ENCODE measurements at regions not wholly inside any gene's neighbourhood (a gene's known extent, or its start where the extent isn't known, plus 50 kb on each side); places are given as distances from the start of the nearest gene placed in this dataset.
A peak's percentile ranks its signal among the peaks of the same experiment; 100 is the strongest.

- no peaks in the 10 kb centered on the region for H3K36me3 ChIP-seq
- no peak for TF ChIP-seq CTCF (IDR thresholded peaks at IDR 0.05)
- peaks cover 4% of the 10 kb centered on the region for H3K27me3 ChIP-seq (ENCODE audit: low read depth)
- ATAC-seq: peak in 1 of 2 donors; percentile 6
- H3K9me3 ChIP-seq: no peaks in the 10 kb centered on the region
- DNase-seq: no peak
- H3K27ac ChIP-seq: no peak overlapping the region
- H3K4me3 ChIP-seq: no peak overlapping the region
- no peaks in the 10 kb centered on the region for H3K4me1 ChIP-seq
- intact Hi-C loops (cut with DNase I): no loop called here
Measured at GRCh38 chr13:26950546-26950945, 190.0 kb upstream of the GPR12 start.

GRCh38 chr13:26949701-26950502, 189.3 kb upstream of the GPR12 start:
- DNase-seq (no peak), ATAC-seq (no peak)
- Histone ChIP-seq H3K27ac (no peak overlapping the region), H3K4me3 (no peak overlapping the region), H3K27me3 (ENCODE audit: low read depth) (peaks cover 4% of the 10 kb centered on the region), H3K4me1 (no peaks in the 10 kb centered on the region), H3K9me3 (no peaks in the 10 kb centered on the region), H3K36me3 (no peaks in the 10 kb centered on the region)
- no peak for TF ChIP-seq CTCF (IDR thresholded peaks at IDR 0.05)
- intact Hi-C loops (cut with DNase I): no loop called here

- intact Hi-C loops (cut with DNase I): no loop called here
- no peak for TF ChIP-seq CTCF (IDR thresholded peaks at IDR 0.05)
- DNase-seq: no peak
- no peak overlapping the region for H3K4me3 ChIP-seq
- no peaks in the 10 kb centered on the region for H3K36me3 ChIP-seq
- no peaks in the 10 kb centered on the region for H3K4me1 ChIP-seq
- no peak overlapping the region for H3K27ac ChIP-seq
- H3K9me3 ChIP-seq: no peaks in the 10 kb centered on the region
- no peaks in the 10 kb centered on the region for H3K27me3 ChIP-seq (ENCODE audit: low read depth)
- ATAC-seq: no peak
Measured at GRCh38 chr13:26948353-26948752, 187.8 kb upstream of the GPR12 start.

GRCh38 chr13:26946684-26947343, 186.2 kb upstream of the GPR12 start:
- no peak for DNase-seq
- TF ChIP-seq CTCF (IDR thresholded peaks at IDR 0.05): peak; percentile 66
- no peaks in the 10 kb centered on the region for H3K4me1 ChIP-seq
- no peaks in the 10 kb centered on the region for H3K27me3 ChIP-seq (ENCODE audit: low read depth)
- no peak overlapping the region for H3K27ac ChIP-seq
- peak; percentile 76 to 86 for ATAC-seq
- no peak overlapping the region for H3K4me3 ChIP-seq
- H3K36me3 ChIP-seq: no peaks in the 10 kb centered on the region
- intact Hi-C loops (cut with DNase I): no loop called here
- no peaks in the 10 kb centered on the region for H3K9me3 ChIP-seq

GRCh38 chr13:26943748-26944147, 183.2 kb upstream of the GPR12 start:
- Histone ChIP-seq H3K36me3 (no peaks in the 10 kb centered on the region), H3K4me3 (no peak overlapping the region), H3K27ac (no peak overlapping the region), H3K9me3 (no peaks in the 10 kb centered on the region), H3K27me3 (ENCODE audit: low read depth) (no peaks in the 10 kb centered on the region), H3K4me1 (no peaks in the 10 kb centered on the region)
- intact Hi-C loops (cut with DNase I): no loop called here
- ATAC-seq: no peak
- no peak for TF ChIP-seq CTCF (IDR thresholded peaks at IDR 0.05)
- no peak for DNase-seq

Data from lower lobe of right lung (tissue), 2 donors.